Stimulated activated CD4-positive, alpha-beta T cell treated with anti-CD3 and anti-CD28 coated beads, TNF-alpha, amount 100 ng/mL, for 1 hour (primary cell): ENCODE measurements at regions not wholly inside any gene's neighbourhood (a gene's known extent, or its start where the extent isn't known, plus 50 kb on each side); places are given as distances from the start of the nearest gene placed in this dataset.

Experiments used
- DNase-seq, 3 donors: peaks; one replicate each; pipeline ENCODE4 v3.0.0-alpha.2; 2020; ENCODE audit warnings: low read depth in 3 of 3, low spot score in 1 of 3

DNA sequence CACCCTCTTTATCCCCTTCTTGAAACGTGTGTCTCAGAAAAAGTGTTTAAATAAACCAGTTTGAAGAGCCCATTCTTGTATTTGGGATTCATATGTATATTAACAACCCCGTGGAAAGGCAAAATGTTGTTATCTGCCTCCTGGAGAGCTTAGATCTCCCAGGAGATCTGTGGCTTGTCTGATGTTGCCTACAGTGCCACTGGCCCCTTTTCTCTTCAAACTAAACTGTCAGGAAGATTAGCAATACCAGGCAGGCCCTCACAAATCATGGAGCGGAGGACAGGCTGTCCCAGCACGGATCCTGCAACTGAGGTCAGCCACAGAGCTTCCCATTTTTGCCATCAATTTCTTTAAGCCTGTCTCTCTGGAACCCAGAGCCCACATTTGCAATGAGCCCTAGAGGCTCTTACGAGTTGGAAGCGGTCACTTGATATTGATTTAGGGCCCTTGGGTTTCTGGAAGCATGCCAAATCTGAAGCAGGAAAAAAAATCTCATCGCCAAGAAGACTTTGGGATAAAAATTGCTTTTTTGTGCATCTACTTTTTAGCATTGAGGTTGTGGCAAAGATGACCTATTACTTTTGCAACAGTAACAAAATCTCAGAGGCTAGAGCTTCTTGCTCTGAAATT lies 234.1 kb downstream of the OPA1 start:
- no peak for DNase-seq

DNA sequence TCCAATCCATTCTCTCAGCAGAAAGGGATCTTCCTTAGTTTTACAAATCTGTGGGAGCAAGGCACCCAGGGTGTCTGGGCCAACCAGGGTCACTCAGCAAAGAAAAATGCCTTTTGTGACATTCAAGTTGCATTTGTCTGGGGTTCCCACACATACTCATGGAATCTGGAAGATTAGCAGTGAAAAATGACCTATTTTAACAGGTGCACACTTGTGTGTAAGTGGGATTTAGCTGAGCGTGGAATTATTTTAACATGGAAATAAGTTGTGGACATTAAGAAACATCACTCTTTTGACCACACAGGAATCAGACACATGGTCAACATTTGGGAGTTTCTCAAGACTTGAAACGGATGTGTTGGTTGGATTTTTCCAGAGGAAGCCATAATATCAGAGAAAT lies 234.9 kb downstream of the OPA1 start:
- DNase-seq: no peak

DNA sequence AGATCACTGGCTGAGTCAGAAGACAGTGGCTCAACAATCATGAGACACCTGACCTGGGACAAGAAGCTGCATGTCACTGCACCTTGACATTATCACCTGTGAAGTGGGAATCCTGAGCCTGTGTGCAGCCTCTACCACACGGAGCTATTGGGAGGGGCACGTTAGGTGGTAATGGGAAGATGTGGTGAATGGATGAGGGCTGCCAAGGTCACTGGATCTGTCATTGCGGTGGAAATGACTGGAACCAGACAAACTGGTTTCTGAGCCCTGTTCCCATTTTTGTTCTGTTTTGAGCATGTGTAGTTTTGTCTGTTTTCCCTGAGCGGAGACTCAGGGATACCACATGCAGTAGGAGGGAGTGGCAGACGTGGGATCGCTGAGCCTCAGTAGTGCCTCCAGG lies 235.5 kb downstream of the OPA1 start:
- DNase-seq: no peak

DNA sequence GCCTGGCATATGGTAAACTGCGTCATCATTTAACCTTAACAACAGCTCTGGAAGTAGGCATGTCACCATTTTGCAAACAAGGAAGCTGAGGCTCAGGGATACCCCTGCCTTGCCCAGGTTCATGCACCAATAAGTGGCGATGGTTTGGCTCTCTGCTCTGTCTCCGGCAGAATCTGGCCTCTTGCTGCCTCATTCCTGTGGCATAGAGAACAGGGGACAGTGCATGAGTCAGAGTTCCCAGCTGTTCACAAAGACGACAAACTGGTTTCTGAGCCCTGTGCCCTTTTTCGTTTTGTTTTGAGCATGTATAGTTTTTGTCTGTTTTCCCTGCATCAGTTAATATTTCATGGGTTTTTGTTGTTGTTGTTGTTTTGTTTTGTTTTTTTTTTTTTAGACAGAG lies 236.8 kb downstream of the OPA1 start:
- DNase-seq: no peak

DNA sequence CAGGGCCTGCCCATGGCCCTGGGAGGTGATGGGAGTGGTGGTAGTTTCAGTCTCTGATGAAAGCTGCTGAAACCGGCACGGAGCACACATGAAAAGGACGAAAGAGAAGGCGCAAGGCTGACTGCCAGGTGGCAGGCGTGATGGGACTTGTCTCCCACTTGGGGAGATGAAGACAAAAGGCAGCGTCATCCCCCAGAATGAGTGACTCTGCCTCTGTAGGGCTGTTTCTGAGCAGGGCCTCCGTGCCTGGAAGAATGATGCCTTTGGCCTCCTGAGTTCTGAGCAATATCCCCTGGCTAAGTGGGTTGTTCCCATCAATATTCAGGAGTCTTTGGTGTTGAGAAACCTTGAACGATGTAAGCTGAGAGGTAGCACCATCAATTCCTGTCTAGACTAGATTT lies 237.8 kb downstream of the OPA1 start:
- no peak for DNase-seq

DNA sequence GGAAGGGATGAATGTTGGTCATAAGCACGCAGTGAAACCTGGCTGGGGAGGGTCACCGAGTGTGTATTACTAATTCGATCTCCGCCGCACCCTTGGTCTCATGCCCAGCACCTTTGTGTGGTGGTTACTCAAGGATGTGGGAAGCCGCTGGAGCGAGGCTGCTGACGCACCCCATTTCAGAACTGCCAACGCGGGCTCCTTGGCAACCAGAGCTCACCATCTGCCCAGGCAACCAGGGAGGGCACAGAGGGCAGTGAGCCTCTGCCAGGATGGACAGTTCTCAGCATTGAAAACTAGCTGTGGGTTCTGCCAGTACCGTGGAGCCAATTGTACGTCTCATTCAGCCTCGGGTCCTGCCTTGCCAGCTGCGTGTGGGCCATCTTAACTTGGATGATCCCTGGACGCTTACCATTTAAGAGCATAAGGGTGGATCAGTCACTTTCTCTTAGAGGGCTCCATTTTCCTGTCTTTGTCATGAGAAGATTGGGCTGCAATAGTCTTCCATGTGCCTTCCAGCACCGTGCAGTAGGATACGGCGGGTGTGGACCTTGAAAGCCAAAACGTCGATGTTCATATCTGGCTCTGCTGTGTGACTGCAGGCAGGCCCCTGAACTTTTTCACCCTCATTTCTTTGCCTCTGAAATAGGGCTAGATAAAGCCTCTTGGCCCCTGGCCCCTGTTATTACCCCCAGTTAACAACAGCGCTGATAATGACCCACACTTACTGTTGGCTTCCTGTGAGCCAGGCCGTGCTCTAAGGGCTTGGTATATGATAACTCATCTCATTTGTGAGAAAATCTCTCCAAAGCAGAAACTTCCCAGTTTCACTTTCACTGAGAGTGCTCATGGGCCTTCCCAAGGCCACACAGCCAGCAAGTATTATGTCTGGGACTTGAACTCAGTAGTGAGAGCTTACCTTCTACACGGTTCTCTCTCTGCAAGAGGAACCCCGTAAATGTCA lies 238.8 kb downstream of the OPA1 start:
- DNase-seq: no peak

DNA sequence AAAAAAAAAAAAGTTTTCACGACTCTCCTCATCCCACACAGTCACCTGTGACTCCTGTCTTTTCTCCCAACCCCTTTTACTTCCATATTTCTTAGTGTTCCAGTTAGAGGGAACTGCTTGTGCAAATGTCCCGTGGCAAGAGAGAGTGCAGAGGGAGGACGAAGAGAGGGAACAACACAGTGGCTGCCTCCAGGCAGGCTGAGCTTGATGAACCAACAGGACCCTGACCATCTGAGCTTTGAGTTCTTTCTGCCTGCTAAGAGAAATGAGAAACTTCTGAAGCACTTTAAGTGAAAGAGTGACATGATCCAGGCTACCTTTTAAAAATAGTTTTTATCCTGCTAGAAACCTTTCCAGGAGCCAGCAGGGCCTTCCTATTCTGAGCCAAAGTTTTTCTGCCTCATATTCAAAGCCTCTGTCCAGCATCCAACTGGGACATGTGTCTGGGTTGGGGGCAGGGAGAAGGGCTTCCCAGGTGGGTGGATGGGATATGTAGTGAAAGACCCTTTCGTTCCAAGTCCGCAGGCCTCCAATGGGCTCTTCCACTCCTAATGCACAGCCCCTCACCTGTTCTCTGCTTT lies 239.9 kb downstream of the OPA1 start:
- no peak for DNase-seq

DNA sequence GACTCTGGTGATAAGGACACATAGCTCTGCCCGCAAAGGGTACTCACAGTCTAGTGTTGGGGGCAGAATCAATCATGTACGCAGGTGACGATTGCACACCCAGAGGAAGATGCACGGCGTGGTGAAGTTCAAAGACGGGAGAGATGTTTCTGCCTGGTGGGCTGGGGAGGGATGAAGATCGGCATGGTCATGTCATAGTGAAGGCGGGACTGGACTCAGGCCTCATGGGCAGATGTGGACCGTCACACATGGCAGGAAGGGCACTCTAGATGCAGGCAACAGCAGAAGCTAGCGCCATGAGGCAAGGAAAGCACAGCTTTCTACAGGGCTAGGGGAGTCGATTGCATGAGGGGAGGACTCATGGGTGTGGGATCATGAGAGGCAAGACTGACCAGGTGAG lies 240.6 kb downstream of the OPA1 start:
- DNase-seq: no peak

DNA sequence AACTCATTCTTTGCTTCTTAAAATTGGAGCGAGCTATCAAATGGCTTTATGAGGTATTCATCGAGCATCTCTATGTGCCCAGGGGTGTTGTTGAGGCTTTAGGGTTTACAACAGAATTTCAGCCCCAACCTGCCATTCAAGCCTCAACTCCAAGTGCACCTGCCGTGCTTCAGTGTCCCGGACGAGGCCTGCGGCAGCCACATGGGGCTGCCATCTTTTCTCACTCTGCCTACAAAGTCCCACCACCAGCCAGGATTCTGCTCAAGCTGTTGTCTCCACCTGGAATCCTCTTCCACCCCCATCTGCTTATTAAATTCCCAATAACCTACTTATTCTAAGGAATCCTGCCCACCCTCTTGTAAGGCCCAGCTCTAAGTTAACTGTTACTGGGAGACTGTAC lies 242.4 kb downstream of the OPA1 start:
- no peak for DNase-seq

DNA sequence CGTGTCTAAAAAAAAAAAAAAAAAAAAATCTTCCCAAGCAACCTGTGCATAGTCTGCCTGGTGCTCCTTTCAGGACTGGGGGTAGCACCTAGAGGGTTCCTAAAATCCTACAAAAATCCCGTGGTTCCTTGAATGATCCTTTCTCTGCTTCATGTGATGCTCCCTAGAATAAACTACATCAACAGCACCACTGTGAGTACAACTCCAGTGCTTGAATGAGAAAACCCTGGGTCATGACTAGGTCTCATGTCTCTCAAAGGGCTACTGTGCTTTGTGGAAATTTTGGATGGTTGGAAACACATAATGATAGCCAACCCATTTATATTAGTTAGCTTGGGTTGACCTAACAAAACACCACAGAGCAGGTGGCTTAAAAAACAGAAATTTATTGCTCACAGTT lies 243.5 kb downstream of the OPA1 start:
- no peak for DNase-seq

DNA sequence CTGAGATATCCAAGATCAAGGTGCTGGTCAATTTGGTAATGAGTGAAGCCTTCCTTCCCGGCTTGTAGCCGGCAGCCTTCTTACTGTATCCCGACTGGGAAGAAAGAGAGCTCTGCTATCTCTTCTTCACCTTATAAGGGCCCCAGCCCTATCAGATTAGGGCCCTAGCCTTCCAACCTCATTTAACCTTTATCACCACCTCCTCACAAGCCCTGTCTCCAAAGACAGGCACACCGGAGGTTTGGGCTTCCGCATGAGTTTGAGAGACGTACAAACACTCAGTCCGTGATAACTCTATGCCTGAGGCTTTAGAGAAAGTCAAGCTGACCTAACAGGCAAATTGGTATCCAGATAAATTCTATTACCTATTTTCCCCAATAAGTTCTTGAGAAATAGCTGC lies 243.9 kb downstream of the OPA1 start:
- DNase-seq: no peak

DNA sequence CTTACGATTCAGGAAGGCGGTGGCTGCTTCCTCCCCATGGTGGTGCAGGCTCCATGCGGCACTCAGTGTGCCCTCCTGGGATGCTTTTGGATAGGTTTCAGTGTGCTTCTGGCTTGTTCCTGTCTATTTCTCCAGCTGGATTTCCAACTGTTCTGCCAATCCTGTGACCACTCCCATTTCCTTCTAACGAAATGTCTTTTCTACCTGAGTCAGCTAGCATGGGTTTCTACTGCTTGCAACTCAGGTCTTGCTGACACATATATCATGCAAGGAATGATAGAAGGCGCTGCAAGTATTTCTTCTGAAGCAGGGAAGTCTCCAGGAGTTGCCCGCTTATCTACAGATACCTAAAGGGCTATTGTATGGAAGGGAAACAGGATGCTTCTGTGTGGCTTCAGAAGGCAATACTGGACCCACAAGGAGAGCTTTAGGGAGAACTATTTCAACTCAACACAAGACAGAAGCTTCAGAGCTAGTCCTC lies 244.4 kb downstream of the OPA1 start:
- no peak for DNase-seq

DNA sequence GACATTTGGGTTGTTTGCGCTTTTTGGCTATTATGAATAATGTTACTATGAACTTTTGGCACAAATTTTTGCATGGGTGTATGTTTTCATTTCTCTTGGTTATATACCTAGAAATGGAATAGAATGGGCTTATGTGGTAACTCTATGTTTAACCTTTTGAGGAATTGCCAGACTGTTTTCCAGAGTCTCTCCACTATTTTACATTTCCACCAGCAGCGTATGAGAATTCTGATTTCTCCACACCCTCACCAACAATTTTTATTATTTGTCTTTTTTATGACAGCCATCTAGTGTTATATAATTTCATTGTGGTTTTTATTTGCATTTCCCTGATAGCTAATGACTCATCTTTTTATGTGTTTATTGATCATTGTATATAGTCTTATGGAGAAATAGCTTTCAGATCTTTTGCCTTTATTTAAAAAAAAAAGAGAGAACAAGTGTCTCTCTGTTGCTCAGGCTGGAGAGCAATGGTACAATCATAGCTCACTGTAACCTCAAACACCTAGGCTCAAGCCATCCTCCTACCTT lies 247.2 kb downstream of the OPA1 start:
- no peak for DNase-seq

DNA sequence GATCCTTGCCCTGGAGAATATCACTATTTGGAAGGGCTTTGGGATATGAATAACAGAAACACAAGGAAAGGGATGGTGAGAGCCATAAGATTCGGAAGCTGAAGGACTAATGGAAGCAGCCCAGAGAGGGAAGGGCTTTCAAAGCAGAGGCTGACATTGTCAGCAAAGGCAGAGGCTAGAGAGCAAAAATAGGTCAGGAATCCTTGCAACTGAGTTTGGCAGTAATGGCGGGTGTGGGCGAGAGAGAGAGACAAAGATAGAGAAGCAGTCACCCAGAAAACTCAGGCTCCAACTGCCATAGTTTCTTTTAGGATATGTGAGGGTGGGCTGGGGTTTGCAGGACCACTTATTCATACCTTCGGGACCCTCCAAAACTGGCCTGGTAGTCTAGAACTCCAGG lies 248.6 kb downstream of the OPA1 start:
- DNase-seq: no peak

DNA sequence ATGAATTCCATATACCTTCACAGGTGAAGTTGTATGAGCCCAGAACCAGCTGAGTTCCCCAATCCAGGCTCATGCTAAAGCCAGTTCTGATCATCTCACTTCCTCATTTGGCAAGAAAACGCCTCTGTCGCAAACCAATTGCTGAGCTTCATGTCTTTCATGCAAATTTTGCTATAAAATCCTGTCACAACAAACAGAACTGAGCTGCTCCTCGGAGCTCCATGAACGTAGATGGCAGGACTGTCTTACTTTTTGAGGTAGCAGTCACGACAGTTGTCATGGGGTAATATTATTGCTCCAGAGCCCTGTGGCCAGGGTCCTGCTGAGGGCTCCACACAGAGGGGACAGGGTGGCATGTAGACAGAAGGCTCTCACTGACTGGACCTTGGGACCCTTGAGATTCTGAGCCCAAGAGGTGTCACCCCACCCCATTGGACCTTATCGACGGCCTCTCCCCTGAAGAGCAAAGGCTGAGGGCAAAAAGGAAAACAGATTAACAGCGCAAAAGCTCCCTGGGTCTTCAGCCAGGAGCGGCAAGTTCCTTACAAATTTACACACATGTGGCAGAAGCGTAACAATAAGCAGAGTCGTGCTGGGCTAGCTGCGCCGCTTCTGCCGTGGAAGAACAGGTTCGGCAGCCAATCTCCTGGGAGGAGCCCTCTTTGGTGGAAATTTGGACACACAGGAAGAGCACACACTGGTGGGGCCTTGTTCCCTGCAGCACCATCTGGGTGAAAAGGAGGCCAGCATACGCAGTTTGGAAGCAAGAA lies 249.2 kb downstream of the OPA1 start:
- DNase-seq: no peak

DNA sequence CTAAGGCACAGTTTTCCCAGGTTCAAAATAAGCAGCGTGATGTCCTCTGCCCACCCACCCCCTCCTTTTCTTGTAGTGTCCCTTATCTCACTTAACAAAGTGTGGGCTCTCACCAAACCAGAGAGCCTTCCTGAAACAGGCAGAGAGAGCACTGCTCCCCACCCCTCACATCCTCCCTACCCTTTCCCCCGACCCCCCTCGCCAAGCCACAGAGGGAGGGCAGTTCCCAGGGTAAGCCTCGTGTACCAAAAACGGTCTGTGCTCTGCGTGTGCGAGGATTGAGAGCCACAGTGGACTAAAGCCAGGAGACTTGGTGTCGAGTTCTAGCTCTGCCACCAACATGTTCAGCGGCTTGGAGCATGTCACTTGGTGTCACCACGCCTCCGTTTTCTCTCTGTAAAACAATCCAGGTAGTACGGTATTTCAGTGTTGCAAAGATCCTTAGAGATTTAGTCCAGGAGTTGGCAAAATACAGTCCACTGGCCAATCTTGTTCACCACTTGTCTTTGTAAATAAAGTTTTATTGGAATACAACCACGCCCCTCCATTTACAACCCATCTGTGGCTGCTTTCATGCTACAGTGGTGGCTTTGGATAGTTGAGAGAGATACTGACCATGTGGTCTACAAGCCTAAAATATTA lies 249.9 kb downstream of the OPA1 start:
- DNase-seq: no peak

DNA sequence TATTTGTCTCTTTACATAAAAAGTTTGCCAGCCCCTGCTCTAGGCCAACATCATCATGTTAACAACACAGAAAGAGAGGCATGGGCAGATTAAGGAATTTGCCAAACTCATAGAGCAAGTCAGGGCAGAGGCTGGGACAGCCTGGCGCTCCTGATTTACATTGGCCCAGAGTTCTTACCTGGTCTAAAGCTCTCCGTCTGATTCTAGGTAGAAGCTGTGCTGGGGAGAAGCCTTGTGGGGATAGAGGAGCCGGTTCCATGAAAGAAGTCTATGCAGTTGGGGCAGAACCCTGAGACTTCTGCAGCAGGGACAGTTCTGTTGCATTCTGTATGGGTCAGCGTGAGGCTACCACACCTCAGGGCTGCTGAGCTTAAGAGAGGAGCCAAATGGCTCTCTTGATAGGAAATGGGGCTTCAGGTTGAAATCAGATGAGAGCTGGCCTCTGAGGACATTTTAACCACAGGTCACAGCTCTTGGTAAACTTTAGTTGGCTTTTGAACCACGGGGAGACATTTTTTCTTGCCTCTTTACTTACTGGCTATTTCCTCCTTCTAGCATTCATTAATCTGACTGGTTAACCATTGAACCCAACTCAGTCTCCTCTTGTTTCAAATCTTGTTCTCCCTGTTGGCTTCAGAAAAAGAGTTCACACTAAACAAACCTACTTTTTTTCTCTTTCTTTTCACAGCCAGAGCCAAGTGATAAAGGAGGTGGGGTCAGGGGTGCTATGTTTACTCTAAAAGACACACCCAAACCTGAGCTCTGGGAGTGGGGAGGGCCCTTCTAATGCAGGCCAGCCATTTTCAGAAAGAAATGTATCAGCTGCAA lies 250.7 kb downstream of the OPA1 start:
- DNase-seq: no peak

DNA sequence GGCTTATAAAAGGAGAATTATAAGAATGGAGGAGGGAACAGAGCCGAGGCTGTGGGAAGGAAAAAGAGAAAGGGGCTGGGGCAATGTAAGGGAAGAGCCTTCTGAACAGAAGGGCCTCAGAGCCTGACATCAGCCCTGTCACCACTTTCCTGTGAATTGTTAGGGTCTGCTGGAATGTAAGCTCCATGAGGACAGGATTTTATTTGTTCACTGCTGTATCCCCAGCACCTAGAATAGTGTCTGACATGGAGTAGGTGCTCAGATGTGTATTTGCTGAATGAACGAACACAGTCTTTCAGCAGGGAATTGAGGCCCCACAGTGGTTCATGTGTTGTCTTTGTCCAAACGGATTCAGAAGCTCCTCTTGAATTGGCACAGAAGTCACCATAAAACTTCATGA lies 251.5 kb downstream of the OPA1 start:
- no peak for DNase-seq

DNA sequence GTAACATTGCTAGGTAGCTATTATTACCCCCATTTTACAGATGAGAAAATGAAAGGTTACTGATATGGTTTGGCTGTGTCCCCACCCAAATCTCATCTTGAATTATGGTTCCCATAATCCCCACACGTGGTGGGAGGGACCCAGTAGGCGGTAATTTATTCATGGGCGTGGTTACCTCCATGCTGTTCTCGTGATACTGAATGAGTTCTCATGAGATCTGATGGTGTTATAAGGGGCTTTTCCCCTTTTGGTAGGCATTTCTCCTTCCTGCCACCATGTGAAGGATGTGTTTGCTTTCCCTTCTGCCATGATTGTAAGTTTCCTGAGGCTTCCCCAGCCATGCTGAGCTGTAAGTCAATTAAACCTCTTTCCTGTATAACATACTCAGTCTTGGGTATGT lies 252.1 kb downstream of the OPA1 start:
- no peak for DNase-seq

DNA sequence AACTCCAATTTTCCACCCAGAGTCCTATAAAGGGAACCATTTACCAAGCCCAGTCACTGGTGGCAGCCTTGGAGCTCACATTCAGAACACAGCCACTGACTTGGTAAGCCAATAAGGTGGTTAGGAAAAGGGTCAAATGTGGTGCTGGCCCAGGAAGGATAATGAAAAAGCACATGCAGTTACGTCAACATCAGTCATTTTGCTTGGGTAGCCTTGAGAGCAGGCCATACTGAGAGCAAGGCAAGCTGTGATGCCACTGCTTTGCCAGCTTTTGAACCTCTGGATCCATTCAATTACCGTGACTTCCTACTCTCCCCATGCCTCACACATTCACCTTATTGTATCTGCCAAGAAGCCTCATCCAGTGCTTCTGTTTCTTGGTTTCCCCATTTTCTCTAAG lies 253.6 kb downstream of the OPA1 start:
- no peak for DNase-seq
